ENCODE measurements at regions not wholly inside any gene's neighbourhood (a gene's known extent, or its start where the extent isn't known, plus 50 kb on each side); places are given as distances from the start of the nearest gene placed in this dataset.

DNA sequence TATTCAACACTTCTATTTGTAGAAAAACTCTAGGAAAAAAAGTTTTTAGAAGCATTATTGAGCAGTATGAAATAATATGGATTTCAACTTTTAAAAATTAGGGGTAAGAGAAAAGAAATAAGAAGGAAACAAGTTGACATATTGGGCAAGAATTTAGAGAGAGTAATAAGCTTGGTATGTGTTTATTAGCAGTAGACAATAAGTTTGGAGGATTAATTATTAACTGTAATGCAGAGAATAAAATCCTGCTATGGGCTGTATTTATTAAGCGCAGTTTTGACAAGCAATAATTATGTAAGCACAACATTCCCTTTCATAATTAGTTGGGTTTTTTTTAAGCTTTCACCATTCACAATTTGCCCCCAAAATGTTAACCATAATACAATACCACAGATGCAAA, 162.7 kb upstream of the SLC7A11 start:
- TF ChIP-seq YY1 (IDR thresholded peaks at IDR 0.05; ENCODE audit: low read depth), result no peak
- TF ChIP-seq CEBPB (IDR thresholded peaks at IDR 0.05), result no peak
- no peak for TF ChIP-seq TEAD4 (IDR thresholded peaks at IDR 0.05)
- no peak for TF ChIP-seq TAF1 (IDR thresholded peaks at IDR 0.05; ENCODE audit: low read depth)
- TF ChIP-seq, protein P1, sequence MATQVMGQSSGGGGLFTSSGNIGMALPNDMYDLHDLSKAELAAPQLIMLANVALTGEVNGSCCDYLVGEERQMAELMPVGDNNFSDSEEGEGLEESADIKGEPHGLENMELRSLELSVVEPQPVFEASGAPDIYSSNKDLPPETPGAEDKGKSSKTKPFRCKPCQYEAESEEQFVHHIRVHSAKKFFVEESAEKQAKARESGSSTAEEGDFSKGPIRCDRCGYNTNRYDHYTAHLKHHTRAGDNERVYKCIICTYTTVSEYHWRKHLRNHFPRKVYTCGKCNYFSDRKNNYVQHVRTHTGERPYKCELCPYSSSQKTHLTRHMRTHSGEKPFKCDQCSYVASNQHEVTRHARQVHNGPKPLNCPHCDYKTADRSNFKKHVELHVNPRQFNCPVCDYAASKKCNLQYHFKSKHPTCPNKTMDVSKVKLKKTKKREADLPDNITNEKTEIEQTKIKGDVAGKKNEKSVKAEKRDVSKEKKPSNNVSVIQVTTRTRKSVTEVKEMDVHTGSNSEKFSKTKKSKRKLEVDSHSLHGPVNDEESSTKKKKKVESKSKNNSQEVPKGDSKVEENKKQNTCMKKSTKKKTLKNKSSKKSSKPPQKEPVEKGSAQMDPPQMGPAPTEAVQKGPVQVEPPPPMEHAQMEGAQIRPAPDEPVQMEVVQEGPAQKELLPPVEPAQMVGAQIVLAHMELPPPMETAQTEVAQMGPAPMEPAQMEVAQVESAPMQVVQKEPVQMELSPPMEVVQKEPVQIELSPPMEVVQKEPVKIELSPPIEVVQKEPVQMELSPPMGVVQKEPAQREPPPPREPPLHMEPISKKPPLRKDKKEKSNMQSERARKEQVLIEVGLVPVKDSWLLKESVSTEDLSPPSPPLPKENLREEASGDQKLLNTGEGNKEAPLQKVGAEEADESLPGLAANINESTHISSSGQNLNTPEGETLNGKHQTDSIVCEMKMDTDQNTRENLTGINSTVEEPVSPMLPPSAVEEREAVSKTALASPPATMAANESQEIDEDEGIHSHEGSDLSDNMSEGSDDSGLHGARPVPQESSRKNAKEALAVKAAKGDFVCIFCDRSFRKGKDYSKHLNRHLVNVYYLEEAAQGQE (IDR thresholded peaks at IDR 0.05; ENCODE audit: low read depth), result no peak
- no peak for TF ChIP-seq EP300 (IDR thresholded peaks at IDR 0.05; ENCODE audit: borderline replicate concordance)
- TF ChIP-seq, protein P2, sequence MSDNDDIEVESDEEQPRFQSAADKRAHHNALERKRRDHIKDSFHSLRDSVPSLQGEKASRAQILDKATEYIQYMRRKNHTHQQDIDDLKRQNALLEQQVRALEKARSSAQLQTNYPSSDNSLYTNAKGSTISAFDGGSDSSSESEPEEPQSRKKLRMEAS (IDR thresholded peaks at IDR 0.05), result no peak
- no peak for TF ChIP-seq TCF12 (IDR thresholded peaks at IDR 0.05; ENCODE audit: low read depth)
- no peak for TF ChIP-seq CREB1 (IDR thresholded peaks at IDR 0.05; ENCODE audit: low read depth)
- TF ChIP-seq, protein P3, sequence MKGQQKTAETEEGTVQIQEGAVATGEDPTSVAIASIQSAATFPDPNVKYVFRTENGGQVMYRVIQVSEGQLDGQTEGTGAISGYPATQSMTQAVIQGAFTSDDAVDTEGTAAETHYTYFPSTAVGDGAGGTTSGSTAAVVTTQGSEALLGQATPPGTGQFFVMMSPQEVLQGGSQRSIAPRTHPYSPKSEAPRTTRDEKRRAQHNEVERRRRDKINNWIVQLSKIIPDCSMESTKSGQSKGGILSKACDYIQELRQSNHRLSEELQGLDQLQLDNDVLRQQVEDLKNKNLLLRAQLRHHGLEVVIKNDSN (IDR thresholded peaks at IDR 0.05), result no peak
- TF ChIP-seq ZBTB7A (IDR thresholded peaks at IDR 0.05; ENCODE audit: low read depth), result no peak

DNA sequence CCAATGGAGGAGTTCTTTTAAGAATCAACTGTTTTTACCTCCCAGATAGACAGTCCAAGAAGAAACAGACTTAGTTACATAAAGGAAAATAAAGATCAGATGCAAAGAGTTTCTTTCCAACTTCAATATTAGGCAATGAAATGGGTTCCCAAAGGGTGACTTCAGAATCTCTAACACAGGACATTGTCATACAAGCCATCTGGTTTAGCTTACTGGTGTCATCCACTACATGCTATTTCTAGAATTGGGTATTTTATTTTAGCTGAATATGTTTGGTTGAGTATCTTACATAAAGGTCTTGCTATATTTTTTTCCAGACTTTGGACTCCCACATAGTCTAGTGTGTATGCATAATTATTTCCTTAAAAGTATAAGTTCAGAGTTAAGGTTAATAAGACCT, 162.1 kb upstream of the SLC7A11 start:
- TF ChIP-seq TEAD4 (IDR thresholded peaks at IDR 0.05) (no peak), TAF1 (IDR thresholded peaks at IDR 0.05; ENCODE audit: low read depth) (no peak), RAD21 (IDR thresholded peaks at IDR 0.05; ENCODE audit: low read depth) (no peak), EP300 (IDR thresholded peaks at IDR 0.05; ENCODE audit: borderline replicate concordance) (no peak)
- TF ChIP-seq, protein P3 (IDR thresholded peaks at IDR 0.05), result no peak
- TF ChIP-seq, protein P2 (IDR thresholded peaks at IDR 0.05), result no peak

DNA sequence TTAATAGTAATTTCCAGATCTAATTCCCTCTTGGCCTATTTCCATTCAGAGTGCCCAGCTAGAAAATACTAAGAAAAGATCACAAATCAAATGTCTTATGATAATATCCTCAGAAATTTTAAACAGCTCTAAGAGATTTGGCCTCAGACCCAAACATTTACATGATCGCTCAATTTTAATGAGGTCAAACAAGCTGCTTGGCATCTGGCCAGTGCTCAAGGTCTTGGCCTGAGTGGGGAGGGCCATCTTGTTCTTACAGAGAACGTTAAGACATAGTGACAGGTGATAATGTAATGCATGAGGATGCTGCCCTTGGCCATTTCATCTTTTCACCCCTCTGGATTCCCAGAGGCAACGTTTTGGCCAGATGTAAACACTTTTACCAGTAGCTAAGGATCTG, 159.2 kb upstream of the SLC7A11 start:
- TF ChIP-seq, protein P1 (IDR thresholded peaks at IDR 0.05; ENCODE audit: low read depth), result no peak
- TF ChIP-seq RAD21 (IDR thresholded peaks at IDR 0.05; ENCODE audit: low read depth), result no peak
- TF ChIP-seq EP300 (IDR thresholded peaks at IDR 0.05; ENCODE audit: borderline replicate concordance), result no peak
- no peak for TF ChIP-seq NFIC (IDR thresholded peaks at IDR 0.05)
- no peak for TF ChIP-seq YY1 (IDR thresholded peaks at IDR 0.05; ENCODE audit: low read depth)
- TF ChIP-seq CEBPB (IDR thresholded peaks at IDR 0.05), result no peak
- TF ChIP-seq TCF12 (IDR thresholded peaks at IDR 0.05; ENCODE audit: low read depth), result no peak
- TF ChIP-seq TEAD4 (IDR thresholded peaks at IDR 0.05), result no peak
- TF ChIP-seq CREB1 (IDR thresholded peaks at IDR 0.05; ENCODE audit: low read depth), result no peak
- no peak for TF ChIP-seq TAF1 (IDR thresholded peaks at IDR 0.05; ENCODE audit: low read depth)
- no peak for TF ChIP-seq FOXM1 (IDR thresholded peaks at IDR 0.05; ENCODE audit: borderline replicate concordance, low read depth)
- TF ChIP-seq, protein P3 (IDR thresholded peaks at IDR 0.05), result no peak

DNA sequence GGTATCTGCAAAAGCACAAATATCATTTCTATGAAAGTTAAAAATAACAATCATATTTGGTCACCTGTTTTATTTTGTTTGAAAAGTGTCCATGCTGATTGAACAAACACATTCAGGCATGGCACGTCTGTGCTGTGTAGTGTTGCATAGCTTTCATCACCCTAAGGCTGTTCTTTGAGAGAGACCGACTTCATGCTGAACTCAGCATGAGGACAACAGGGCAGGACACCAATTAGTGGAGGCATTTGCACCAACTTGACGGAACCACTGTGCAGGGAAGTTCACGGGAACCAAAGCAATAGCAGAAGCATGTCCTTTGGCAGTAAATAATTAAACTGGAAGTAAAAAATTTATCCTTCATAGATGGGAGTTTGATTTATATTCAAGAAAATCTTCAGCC, 158.4 kb upstream of the SLC7A11 start:
- TF ChIP-seq TCF12 (IDR thresholded peaks at IDR 0.05; ENCODE audit: low read depth), result no peak
- TF ChIP-seq, protein P2 (IDR thresholded peaks at IDR 0.05), result no peak
- no peak for TF ChIP-seq FOXM1 (IDR thresholded peaks at IDR 0.05; ENCODE audit: borderline replicate concordance, low read depth)
- TF ChIP-seq CREB1 (IDR thresholded peaks at IDR 0.05; ENCODE audit: low read depth), result no peak
- TF ChIP-seq RAD21 (IDR thresholded peaks at IDR 0.05; ENCODE audit: low read depth), result no peak
- no peak for TF ChIP-seq NFIC (IDR thresholded peaks at IDR 0.05)
- no peak for TF ChIP-seq TEAD4 (IDR thresholded peaks at IDR 0.05)
- TF ChIP-seq, protein P3 (IDR thresholded peaks at IDR 0.05), result no peak
- no peak for TF ChIP-seq EP300 (IDR thresholded peaks at IDR 0.05; ENCODE audit: borderline replicate concordance)
- no peak for TF ChIP-seq CEBPB (IDR thresholded peaks at IDR 0.05)
- no peak for TF ChIP-seq YY1 (IDR thresholded peaks at IDR 0.05; ENCODE audit: low read depth)
- TF ChIP-seq ZBTB7A (IDR thresholded peaks at IDR 0.05; ENCODE audit: low read depth), result no peak
- no peak for TF ChIP-seq EGR1 (IDR thresholded peaks at IDR 0.05)
- TF ChIP-seq TAF1 (IDR thresholded peaks at IDR 0.05; ENCODE audit: low read depth), result no peak

DNA sequence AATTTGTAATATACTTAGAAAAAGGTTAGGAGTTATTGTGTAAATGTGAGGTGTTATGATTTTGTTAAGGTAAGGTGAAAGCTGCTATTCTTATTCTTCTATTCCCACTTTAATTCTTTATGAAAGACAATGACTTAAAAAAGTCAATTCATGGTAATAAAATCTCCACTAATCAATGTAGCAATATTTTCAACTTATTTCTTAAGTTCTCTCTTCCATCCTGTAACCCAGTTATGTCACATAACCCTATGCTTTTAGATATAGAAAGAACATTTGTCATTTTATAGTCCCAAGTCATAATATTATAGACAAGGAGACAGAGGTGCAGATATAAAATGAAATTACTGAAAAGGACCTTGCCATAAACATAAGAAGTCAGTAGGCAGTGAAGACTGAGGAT, 157.9 kb upstream of the SLC7A11 start:
- TF ChIP-seq TAF1 (IDR thresholded peaks at IDR 0.05; ENCODE audit: low read depth), result no peak
- TF ChIP-seq CEBPB (IDR thresholded peaks at IDR 0.05), result no peak

Data from Ishikawa (cell line).